NCI-H1930 (cell line): ENCODE measurements at regions not wholly inside any gene's neighbourhood (a gene's known extent, or its start where the extent isn't known, plus 50 kb on each side); places are given as distances from the start of the nearest gene placed in this dataset.

ENCODE experiments used
- DNase-seq, 2 experiments: peaks; one replicate each; lab custom pipeline; 2025; lab: John Stamatoyannopoulos, UW

DNA sequence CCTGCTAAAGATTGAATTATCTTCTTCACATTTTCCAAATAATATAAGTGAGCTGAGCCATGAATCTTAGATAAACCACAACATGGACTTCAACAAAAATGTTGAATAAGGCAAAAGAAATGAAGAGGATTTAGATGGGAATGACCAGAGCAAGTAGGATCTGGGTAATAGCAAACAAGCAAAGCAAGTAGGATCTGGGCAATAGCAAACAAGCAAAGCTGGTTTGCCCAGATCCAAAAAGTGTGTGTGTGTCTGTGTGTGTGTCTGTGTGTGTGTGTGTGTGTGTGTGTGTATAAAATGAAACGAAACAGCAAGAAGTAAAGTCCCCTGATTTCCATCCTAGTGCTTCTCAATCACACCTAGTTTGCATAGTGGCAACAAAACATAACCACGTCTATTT lies 549.1 kb downstream of the RERGL start:
- DNase-seq: no peak

DNA sequence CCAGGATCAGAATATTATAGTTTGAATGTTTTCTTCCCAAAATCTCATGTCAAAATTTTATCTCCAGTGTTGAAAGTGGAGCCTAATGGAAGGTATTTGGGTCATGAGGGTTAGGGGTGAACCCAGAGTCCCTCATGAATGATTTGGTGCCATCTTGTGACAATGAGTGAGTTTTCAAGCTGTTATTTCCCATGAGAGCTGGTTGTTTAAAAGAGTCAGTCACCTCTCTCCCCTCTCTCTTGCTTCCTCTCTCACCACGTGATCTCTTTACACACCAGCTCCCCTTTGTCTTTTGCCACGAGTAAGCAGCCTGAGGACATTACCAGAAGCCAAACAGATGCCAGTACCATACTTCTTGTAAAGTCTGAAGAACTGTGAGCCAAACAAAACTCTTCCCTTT lies 561.6 kb downstream of the RERGL start:
- DNase-seq: no peak

DNA sequence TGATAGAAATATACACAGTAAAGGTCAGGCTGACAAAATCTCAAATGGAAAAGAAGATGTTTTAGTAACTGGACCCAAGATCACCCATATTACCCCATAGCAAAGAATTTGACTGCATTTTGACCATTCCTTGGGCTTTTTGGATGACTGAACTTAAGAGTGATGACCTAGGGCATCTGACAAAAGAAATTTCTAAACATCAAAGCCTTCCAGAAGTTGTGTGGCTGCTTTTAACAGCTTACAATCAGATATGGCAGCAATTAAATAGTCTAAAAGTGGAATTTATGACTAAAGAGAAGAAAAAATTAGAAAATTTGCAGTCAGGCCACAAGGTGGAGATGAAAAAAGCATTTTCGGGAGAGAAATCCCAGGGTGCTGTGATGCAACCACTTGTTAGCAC lies 563.0 kb downstream of the RERGL start:
- DNase-seq: no peak

DNA sequence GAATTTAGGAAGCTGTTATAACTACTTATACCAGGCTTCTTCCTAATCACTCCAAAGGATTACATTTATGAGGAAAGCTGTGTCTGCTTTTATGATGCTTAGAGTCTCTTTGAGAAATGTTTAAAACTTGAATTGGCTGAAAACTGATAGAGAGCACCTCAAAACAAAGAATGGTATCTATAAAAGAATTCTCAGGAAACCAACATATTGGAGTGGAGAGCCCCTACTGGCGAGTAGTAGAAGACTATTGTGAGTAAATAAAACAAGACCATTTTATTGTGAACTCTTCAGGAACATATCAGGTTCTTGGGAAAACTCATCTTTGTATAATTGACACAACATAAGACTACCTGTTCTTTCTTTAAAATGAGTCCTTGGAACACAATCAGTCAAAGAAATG lies 578.6 kb downstream of the RERGL start:
- DNase-seq: no peak

DNA sequence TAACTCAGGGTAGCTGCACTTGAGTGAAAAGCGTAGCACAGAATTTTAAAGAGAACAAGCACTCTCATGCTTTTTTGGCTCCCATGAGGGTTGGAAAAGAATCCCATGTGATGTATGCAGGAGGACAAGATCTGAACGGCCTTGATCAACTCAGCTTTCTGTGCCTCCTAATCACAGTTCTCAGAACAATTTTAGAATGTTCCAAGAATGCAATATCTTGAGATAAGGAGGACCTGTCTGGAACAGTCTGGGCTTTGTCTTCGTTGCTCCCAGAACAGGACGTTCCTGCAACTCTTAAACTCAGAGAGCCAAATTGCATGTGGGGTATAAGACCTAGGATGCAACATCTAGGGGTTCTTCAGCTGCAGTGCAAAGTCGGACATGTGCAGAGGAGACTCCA lies 582.7 kb downstream of the RERGL start:
- DNase-seq: no peak

DNA sequence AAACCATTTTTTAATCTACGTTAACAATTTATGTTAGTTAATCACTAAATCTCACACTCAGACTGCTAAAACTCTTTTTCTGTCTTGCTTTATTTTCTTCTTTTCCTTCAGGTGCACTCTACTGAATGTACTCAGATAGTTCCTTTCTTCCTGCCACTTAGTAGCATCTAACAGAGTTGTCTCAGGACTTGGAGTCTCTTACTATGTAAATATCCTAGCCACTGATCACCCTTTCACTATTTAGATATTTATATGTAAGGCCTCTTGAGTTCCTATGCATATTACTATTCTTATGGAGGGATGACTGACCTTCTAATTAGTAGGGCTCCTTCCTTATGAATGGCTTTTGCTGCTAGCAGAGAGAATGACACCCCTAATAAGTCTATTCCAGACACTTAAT lies 586.3 kb downstream of the RERGL start:
- DNase-seq: no peak

DNA sequence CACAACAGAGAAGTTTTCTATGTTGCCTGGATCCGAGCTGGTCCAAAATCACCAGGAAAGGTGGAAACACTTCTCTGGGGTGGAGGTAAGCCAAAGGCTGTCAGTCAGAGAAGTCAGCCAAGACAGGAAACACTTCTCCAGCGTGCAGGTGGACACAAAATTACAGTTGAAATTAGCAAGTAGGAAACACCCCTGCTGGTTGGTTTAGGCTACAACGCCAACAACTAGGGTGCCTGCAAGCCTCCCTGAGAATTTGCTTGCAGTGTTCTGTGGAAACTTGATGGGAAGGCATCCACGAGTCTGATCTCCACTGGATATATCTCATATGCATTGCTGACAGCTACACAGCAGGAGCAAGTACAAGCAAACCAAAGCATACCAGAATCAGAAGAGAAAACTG lies 600.5 kb downstream of the RERGL start:
- no peak for DNase-seq

DNA sequence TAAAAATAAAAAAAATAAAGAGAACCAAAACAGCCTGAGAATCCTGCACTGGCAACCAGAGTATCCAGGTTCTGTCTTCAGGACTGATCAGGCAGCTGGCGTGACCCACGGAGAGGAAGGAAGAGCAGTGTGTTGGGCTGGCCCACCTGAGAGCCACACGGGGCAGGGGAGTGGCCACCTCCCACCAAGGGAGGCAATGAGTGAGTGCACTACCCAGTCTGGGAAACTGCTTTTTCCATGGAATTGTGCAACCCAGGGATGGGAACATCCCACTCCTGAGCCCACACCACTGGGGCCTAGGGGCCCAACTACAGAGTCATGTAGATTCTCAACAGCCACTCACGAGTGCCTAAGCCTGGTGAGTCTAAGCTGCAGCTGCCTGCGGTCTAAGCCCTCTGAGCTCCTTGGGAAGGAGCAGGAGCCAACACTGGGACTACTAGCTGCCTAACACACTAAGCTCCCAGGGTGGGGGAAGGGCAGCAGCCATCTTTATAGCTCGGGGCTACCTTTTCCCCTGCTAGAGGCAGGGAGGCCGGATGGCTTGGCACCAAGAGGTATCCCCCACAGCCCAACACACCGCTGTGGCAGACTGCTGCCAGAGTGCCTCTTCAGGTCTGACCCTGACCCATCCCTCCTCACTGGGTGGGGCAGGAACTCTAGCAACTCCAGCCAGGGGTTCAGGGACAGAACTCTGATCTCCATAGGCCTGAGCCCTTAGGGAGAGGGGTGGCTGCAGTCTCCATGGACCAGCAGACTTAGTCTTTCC lies 610.9 kb downstream of the RERGL start:
- DNase-seq: no peak

DNA sequence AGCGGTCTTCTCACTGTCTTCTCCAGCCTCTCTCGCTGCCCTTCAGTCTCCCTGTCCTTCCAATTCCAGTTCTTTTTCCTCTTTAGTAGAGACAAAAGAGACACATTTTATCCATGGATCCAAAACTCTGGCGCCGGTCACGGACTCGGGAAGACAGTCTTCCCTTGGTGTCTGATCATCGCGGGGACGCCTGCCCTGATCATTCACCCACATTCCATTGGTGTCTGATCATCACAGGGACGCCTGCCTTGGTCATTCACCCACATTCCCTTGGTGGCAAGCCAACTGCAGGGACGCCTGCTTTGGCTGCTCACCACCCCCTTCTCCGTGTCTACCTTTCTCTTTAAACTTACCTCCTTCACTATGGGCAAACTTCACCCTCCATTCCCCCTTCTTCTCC lies 619.5 kb downstream of the RERGL start:
- DNase-seq: no peak

DNA sequence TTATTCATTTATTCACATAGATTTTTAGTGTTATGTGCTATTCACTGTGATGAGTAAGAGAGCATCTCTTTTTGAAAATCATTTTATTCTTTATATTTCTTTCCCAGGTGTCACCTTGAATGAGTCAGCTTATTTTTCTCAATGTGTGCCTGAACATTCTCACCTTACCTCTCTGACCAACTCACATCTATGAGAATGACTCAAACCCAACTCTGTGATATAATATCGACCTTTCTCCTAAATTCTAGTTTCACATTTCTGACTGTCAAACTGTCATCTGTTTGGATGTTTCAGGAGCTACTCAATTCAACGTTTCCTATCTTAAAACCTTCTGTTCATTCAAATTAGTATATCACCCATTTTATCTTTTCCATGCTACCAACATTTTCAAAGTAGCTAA lies 630.8 kb downstream of the RERGL start:
- no peak for DNase-seq

DNA sequence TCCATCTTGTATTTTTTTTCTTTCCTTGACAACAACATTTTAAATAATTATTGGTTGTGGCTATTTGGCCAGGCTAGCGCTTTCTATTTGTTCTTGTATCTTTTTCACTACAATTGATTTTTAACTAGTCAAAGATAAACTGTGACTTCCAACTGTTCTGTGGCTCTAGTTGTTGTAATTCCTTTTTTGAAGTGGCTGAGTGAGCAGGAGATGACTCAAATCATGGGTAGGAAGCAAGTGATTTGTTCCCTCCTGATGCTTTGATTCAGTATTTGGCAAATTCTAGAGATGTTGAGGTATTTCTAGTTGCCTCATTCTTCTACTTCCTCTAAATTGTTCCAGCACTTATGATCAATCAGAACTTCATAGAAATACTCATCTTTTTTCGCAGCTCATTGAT lies 633.5 kb downstream of the RERGL start:
- no peak for DNase-seq

DNA sequence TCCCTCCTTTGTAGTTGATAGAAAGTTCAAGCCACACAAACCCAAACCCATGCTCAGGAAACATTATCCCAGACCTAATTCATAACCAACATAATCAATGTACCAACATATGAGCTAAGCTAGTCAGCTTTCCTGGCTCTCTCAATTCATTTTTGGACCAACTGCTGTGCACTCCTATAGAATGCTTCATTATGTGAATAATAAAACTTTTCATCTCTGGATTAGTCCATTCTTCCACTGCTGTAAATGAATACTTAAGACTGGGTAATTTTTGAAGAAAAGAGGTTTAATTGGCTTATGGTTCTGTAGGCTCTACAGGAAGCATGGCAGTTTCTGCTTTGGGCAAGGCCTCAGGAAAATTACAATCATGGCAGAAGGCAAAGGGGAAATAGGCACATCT lies 651.9 kb downstream of the RERGL start:
- DNase-seq: no peak

DNA sequence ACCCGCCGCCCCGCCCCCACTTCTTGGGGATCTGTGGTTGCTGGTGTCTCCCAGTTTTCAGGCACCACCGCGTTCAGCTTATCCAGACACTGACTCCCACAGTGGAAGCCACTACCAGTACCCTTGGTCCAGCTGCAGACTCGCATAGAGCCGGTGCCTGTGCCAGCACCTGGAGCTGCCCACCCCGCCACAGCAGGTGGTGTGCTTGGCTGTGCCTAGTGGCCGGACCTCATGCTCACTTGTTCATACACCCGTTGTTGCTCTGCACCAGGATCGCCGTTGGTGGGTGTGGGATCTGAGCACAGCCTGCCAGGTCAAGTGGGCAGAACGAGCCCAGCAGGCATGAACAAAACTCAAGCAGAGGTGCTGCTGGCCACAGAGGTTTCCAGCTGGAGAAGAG lies 673.2 kb downstream of the RERGL start:
- DNase-seq: no peak

DNA sequence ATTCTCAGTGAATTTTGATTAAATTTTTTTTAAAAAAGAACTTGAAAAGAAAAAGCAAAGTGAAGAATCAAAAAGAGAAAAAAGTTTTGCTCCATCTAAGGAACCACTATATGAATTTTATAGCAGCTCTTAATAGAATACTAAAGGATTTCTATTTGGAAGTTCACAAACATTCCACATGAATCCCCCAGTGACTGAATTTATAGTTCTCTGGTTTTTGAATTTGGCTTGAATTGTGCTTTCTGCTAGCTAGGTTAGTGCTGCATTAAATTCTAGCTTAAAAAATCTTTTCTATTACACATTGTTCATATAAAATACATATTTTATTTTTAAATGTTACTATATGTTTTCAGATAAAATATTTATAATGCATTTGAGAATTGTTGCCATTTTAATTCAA lies 675.4 kb downstream of the RERGL start:
- no peak for DNase-seq

DNA sequence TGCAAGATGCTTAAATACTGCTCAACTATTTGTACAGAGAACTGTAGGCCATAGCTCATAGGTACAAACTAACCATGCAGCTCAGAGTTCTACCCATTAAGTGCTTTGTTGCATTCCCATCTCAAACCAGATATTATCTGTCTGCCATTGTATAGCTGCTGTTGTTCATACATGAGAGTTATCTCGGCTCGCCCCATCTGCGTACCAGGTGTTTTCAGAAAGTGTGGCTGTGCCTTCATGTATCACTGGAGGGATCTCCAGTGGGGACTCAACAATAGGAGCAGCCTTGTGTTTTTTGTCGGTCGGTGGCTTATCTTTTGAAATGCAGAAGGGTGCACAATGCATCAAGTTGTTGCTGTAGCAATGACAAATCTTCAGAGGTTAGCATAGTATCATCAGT lies 678.3 kb downstream of the RERGL start:
- DNase-seq: no peak

DNA sequence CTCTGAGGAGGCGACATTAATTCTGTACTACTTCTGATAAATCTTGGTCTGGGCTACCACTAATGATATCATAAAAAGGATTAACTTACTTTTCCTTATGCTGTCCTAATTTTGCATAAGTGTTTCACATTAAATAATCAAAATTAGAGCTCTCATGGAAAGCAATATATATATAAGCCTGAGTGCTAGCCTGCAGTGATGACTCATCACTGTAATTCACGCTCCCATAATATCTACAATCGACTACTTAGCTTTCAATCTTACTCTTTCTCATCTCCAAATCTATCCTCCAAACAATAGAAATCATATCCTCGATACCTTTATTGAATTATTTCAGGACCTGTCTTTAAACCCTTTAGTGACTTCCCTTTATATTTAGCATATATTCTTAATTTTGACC lies 701.3 kb downstream of the RERGL start:
- no peak for DNase-seq

DNA sequence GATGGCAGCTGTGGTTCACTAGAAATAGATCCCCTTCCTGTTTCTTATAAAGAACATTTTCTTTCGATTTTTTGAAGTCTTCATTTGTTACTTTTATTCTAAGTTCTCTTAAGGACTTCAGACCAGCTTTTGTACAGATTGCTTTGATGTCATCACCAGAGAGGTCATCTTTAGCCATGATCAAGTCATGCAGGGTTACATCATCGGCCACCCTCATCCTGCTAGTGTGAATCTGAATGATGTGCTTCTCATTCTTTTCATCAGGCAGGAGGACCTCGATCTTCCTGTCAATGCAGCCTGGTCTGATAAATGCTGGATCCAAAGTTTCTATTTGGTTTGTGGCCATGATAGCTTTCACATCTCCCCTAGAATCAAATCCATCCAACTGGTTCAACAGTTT lies 706.7 kb downstream of the RERGL start:
- no peak for DNase-seq

DNA sequence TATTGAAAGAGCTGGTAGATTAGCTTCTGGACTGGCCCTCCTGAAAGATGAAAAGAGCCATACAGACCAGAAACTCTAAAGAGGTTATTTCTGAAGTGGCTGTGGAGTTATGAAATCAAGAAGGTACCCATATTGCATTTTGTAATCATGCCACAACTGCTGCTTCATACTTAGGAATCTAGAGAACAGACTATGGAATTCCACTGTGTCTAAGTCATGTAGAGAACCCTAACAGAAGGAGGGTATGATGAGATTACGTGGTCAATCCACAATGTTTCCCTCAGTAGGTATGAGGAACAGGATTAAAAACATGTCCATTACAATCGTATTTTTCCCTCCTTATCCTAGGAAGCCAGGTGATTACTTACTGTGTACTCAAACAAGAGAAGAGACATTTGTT lies 708.8 kb downstream of the RERGL start:
- DNase-seq: no peak

DNA sequence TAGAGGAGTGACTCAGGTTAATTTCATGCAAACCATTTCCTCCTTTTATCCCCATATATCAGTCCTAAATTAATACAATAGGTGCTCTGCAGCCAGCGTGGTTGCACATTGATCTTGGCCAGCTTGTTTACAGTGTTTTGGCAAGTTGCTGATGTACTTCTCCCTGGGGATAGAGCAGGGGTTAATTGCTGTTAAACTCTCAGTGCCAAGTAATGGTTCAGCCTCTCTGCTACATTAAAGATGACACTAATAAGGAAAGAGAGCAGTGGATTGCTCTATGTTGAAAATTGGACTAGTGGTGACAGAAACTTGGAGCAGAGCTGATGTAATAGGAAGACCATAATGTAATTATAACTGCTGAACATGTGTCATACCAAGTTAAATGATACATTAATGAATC lies 717.5 kb downstream of the RERGL start:
- DNase-seq: peak in 1 of 2 experiments; percentile 3

DNA sequence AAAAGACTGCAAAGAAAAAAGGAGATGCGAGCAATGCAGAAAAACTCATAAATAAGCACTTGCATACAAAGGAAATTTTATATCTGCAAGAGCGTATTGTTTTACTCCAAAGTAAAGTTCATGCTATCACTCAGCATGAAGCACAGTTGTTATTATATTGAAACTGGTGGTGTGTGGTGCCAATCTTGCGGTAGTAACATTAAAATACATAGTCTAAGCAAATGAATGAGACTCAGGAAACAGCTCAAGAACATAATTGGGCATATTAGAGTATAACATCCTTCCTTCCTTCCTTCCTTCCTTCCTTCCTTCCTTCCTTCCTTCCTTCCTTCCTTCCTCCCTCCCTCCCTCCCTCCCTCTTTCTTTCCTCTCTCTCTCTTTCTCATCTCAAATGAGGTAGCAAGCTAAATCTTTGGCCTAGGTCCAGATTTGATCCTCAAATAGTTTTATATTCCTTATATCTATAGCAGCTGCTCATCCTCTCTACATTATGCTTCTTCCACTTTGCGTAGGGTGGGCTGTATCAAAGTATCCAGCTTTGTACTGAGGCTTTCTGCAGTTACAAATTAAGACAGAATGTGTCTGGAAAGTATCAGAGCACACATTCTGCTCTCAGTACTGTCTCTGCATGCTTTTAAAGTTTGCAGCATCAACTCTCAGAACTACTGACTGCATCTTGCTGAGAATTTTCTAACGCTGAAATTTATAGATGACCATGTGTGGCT lies 718.3 kb downstream of the RERGL start:
- DNase-seq: no peak

DNA sequence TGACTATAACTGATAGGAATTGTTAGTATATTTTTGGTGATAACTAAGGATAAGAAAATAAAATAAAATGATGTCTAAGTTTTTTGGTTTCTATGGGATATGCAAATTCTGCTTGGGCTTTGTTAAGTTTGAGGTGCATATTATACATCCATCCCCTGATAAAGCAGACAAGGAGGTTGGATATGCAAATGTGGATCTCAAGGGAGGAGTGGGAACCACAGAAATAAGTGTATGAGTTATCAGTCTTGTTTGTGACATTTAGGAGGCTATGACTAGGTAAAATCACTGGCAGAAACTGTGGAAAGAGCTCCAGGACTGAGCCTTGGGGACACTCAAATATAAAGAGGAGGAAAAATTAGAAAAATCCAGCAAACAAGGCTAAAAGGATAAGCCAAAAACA lies 719.4 kb downstream of the RERGL start:
- no peak for DNase-seq

DNA sequence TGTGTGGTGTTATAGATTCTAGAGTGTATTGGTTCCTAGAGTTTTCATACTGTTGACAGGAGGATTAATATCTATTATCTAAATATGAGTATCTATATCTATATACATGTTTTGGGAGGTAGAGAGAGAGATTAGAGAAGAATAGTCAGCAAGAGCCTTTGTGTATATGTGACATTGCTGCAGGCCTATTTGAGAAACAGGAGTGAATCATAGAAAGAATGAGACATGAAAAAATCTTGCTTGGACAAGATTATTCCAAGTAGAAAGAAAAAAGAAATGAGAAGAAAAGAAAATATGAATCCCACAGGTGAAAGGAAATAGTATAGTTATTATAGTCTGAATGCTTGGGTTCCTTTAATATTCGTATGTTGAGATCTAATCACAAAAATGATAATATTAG lies 720.4 kb downstream of the RERGL start:
- DNase-seq: no peak

DNA sequence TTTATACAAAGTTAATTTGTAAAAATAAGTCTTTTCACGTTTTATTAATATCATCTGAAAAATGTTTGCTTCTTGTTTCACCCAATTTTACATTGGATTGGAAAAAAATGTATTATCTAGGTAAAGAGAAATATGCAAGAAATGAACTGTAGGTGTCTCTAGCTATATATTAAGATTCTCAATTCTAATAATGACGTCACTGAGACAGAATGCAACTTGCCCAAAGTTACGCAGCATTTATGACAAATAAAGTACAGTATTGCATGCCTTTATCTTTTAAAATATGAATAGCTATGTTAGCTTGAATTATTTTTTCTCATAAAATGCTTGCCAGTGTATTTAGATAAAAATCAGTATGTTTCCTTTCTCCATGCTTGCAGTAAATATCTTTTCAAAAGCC lies 728.8 kb downstream of the RERGL start:
- no peak for DNase-seq

DNA sequence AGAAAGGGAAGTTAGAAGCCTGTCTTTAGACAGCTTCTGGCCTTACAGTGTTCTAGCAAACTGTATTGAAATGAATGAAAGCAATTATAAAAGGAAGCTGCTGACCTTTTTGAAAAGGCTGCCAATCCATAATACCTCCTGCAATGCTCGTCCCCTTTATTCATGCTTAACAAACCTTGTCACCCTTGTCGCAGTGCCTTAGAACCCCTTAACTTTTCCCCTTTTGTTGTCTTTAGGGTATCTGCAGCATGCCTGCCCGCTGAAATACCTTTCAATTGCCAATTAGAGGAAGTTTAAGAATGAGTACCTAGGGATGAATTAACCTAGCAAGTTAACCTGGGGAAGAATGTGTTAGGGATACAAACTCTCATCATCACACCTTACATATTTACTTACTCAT lies 731.2 kb downstream of the RERGL start:
- DNase-seq: no peak
